Duodenal mucosa (tissue), 2 donors: ENCODE measurements at regions not wholly inside any gene's neighbourhood (a gene's known extent, or its start where the extent isn't known, plus 50 kb on each side); places are given as distances from the start of the nearest gene placed in this dataset.

Experiments
- H3K27ac ChIP-seq: one replicate; pipeline ENCODE4 v1.7.0; 2013; ENCODE audit warnings: low read depth, low read length
- H3K27me3 ChIP-seq, 2 donors: one replicate each; pipeline ENCODE4 v1.7.0; 2013; ENCODE audit warnings: low read length in 2 of 2, control low read depth in 1 of 2; ENCODE audit not compliant: insufficient read depth in 2 of 2, control insufficient read depth in 1 of 2
- H3K36me3 ChIP-seq, 2 donors: one replicate each; pipeline ENCODE4 v1.7.0; 2013; ENCODE audit warnings: low read length in 2 of 2, control low read depth in 1 of 2; ENCODE audit not compliant: insufficient read depth in 2 of 2, control insufficient read depth in 1 of 2
- H3K4me1 ChIP-seq, 2 donors: one replicate each; pipeline ENCODE4 v1.7.0; 2013; ENCODE audit warnings: low read length in 2 of 2, control low read depth in 1 of 2; ENCODE audit not compliant: insufficient read depth in 2 of 2, control insufficient read depth in 1 of 2
- H3K4me3 ChIP-seq, 2 donors: one replicate each; pipeline ENCODE4 v1.7.0; 2013; ENCODE audit warnings: low read length in 2 of 2, low read depth in 1 of 2
- H3K9ac ChIP-seq, 2 donors: one replicate each; pipeline ENCODE4 v1.7.0; 2013; ENCODE audit warnings: low read length in 2 of 2, low read depth in 1 of 2
- H3K9me3 ChIP-seq, 2 donors: one replicate each; pipeline ENCODE4 v1.7.0; 2013; ENCODE audit warnings: low read length in 2 of 2, control low read depth in 1 of 2; ENCODE audit not compliant: control insufficient read depth in 1 of 2

- Histone ChIP-seq H3K4me1 (peaks cover 8 to 35% of the 10 kb centered on the region in 2 donors), H3K36me3 (no peaks in the 10 kb centered on the region), H3K27ac (no peak overlapping the region), H3K9ac (no peak overlapping the region), H3K4me3 (no peak overlapping the region), H3K9me3 (no peaks in the 10 kb centered on the region), H3K27me3 (no peaks in the 10 kb centered on the region)
Observed at GRCh38 chr3:30286811-30287210, 319.6 kb upstream of the TGFBR2 start.

- Histone ChIP-seq H3K27ac (peak overlapping the region; percentile 26), H3K9me3 (no peaks in the 10 kb centered on the region), H3K4me1 (peaks cover 8 to 34% of the 10 kb centered on the region in 2 donors), H3K9ac (no peak overlapping the region), H3K4me3 (no peak overlapping the region), H3K27me3 (no peaks in the 10 kb centered on the region), H3K36me3 (no peaks in the 10 kb centered on the region)
Observed at GRCh38 chr3:30288830-30289229, 317.6 kb upstream of the TGFBR2 start.

GRCh38 chr3:30289324-30289723, 317.1 kb upstream of the TGFBR2 start:
- Histone ChIP-seq H3K27me3 (no peaks in the 10 kb centered on the region), H3K4me3 (no peak overlapping the region), H3K27ac (peak overlapping the region; percentile 26), H3K9ac (no peak overlapping the region), H3K4me1 (peaks cover 8 to 29% of the 10 kb centered on the region in 2 donors), H3K36me3 (no peaks in the 10 kb centered on the region), H3K9me3 (no peaks in the 10 kb centered on the region)

- Histone ChIP-seq H3K27ac (no peak overlapping the region), H3K4me3 (no peak overlapping the region), H3K9me3 (no peaks in the 10 kb centered on the region), H3K36me3 (no peaks in the 10 kb centered on the region), H3K27me3 (no peaks in the 10 kb centered on the region), H3K4me1 (peaks cover 8 to 28% of the 10 kb centered on the region in 2 donors), H3K9ac (no peak overlapping the region)
Observed at GRCh38 chr3:30289766-30290165, 316.6 kb upstream of the TGFBR2 start.

- Histone ChIP-seq H3K4me1 (peaks cover 8 to 28% of the 10 kb centered on the region in 2 donors), H3K4me3 (no peak overlapping the region), H3K27ac (no peak overlapping the region), H3K36me3 (no peaks in the 10 kb centered on the region), H3K27me3 (no peaks in the 10 kb centered on the region), H3K9ac (no peak overlapping the region), H3K9me3 (no peaks in the 10 kb centered on the region)
Observed at GRCh38 chr3:30290479-30290878, 315.9 kb upstream of the TGFBR2 start.

GRCh38 chr3:30292192-30292893, 314.1 kb upstream of the TGFBR2 start:
- no peaks in the 10 kb centered on the region for H3K9me3 ChIP-seq
- no peak overlapping the region for H3K27ac ChIP-seq
- H3K36me3 ChIP-seq, result no peaks in the 10 kb centered on the region
- H3K27me3 ChIP-seq, result no peaks in the 10 kb centered on the region
- no peak overlapping the region for H3K4me3 ChIP-seq
- H3K9ac ChIP-seq, result no peak overlapping the region
- H3K4me1 ChIP-seq, result peaks cover 3 to 16% of the 10 kb centered on the region in 2 donors

GRCh38 chr3:30293621-30294240, 312.7 kb upstream of the TGFBR2 start:
- Histone ChIP-seq H3K27ac (no peak overlapping the region), H3K27me3 (no peaks in the 10 kb centered on the region), H3K9me3 (no peaks in the 10 kb centered on the region), H3K36me3 (no peaks in the 10 kb centered on the region), H3K4me3 (no peak overlapping the region), H3K9ac (no peak overlapping the region), H3K4me1 (peaks cover 3 to 13% of the 10 kb centered on the region in 2 donors)

- Histone ChIP-seq H3K4me3 (no peak overlapping the region), H3K9ac (no peak overlapping the region), H3K27me3 (no peaks in the 10 kb centered on the region), H3K9me3 (no peaks in the 10 kb centered on the region), H3K4me1 (peaks cover 3 to 8% of the 10 kb centered on the region in 2 donors), H3K36me3 (no peaks in the 10 kb centered on the region), H3K27ac (no peak overlapping the region)
Observed at GRCh38 chr3:30294241-30294667, 312.1 kb upstream of the TGFBR2 start.

- no peak overlapping the region for H3K4me3 ChIP-seq
- H3K27me3 ChIP-seq, result no peaks in the 10 kb centered on the region
- no peaks in the 10 kb centered on the region for H3K9me3 ChIP-seq
- H3K27ac ChIP-seq, result no peak overlapping the region
- no peaks in the 10 kb centered on the region for H3K4me1 ChIP-seq
- H3K9ac ChIP-seq, result no peak overlapping the region
- H3K36me3 ChIP-seq, result no peaks in the 10 kb centered on the region
Observed at GRCh38 chr3:30297112-30297511, 309.3 kb upstream of the TGFBR2 start.

GRCh38 chr3:30299674-30300385, 306.6 kb upstream of the TGFBR2 start:
- H3K9me3 ChIP-seq, result no peaks in the 10 kb centered on the region

More at GRCh38 chr3:30299674-30300385, 306.6 kb upstream of the TGFBR2 start:
- Histone ChIP-seq H3K9ac (no peak overlapping the region), H3K4me1 (no peaks in the 10 kb centered on the region), H3K36me3 (no peaks in the 10 kb centered on the region), H3K27ac (no peak overlapping the region), H3K27me3 (no peaks in the 10 kb centered on the region), H3K4me3 (no peak overlapping the region)
